Thyroid gland (tissue), 4 donors: ENCODE measurements at regions not wholly inside any gene's neighbourhood (a gene's known extent, or its start where the extent isn't known, plus 50 kb on each side); places are given as distances from the start of the nearest gene placed in this dataset.

Experiments used
- DNase-seq, 2 donors: peaks; one replicate each; pipeline ENCODE4 v3.0.0-alpha.2; 2019
- H3K27ac ChIP-seq, 3 donors: fragments of 200-600 bp; sonication (generic); 1 replicate in 2 of 3; 2 replicates in 1 of 3; pipeline ENCODE4 v1.5.1; 2016 to 2019; ENCODE audit warnings: mild to moderate bottlenecking in 1 of 3, moderate library complexity in 1 of 3
- H3K27me3 ChIP-seq: fragments of 200-600 bp; sonication (generic); one replicate; pipeline ENCODE4 v1.5.1; 2019
- H3K36me3 ChIP-seq, 2 donors: fragments of 200-600 bp; sonication (generic); one replicate each; pipeline ENCODE4 v1.5.1; 2016 to 2019
- H3K4me1 ChIP-seq, 2 donors: fragments of 200-600 bp; sonication (generic); one replicate each; pipeline ENCODE4 v1.5.1; 2017 to 2019
- H3K4me3 ChIP-seq, 3 donors: fragments of 200-600 bp; sonication (generic); replicated peaks in 1 of 3; 1 replicate in 2 of 3; 2 replicates in 1 of 3; pipeline ENCODE4 v1.5.1; 2016; ENCODE audit warnings: mild to moderate bottlenecking in 1 of 3
- H3K9me3 ChIP-seq: fragments of 200-600 bp; sonication (generic); one replicate; pipeline ENCODE4 v1.5.1; 2017
- CTCF ChIP-seq, 6 experiments: fragments of 200-600 bp in 3 of 6; fragments of 450-650 bp in 3 of 6; sonication (generic) in 3 of 6; IDR thresholded peaks; one replicate each; pipeline ENCODE4 v1.5.1; 2016 to 2019; ENCODE audit warnings: antibody characterized with exemption in 6 of 6, mild to moderate bottlenecking in 2 of 6, inconsistent platforms in 1 of 6, moderate library complexity in 1 of 6
- POLR2A ChIP-seq, 2 donors: fragments of 450-650 bp; IDR thresholded peaks; one replicate each; pipeline ENCODE4 v1.6.1; 2017; ENCODE audit warnings: antibody characterized with exemption in 2 of 2, mild to moderate bottlenecking in 2 of 2, moderate library complexity in 1 of 2
- WGBS, 2 donors: methylation state at CpG; one replicate each; pipeline ENCODE4 v1.1.5; 2017; 5-methylcytosine and 5-hydroxymethylcytosine counted together
- intact Hi-C: fragments of 100-400 bp; cut with DNase I; formaldehyde crosslinking; loops from one replicate; pipeline ENCODE4 v1.15.1; 2023

GRCh38 chr1:103266036-103266435 lies 157.7 kb upstream of the COL11A1 start:
- TF ChIP-seq CTCF (IDR thresholded peaks at IDR 0.05) (no peak), POLR2A (IDR thresholded peaks at IDR 0.05) (no peak)
- no peaks in the 10 kb centered on the region for H3K9me3 ChIP-seq
- no peak overlapping the region for H3K4me3 ChIP-seq
- DNase-seq, result no peak
- H3K27me3 ChIP-seq, result no peaks in the 10 kb centered on the region
- intact Hi-C loops, result no loop called here
- no peaks in the 10 kb centered on the region for H3K36me3 ChIP-seq
- H3K27ac ChIP-seq, result no peak overlapping the region
- no peaks in the 10 kb centered on the region for H3K4me1 ChIP-seq

GRCh38 chr1:103265551-103265950 lies 157.2 kb upstream of the COL11A1 start:
- no peaks in the 10 kb centered on the region for H3K9me3 ChIP-seq
- no peaks in the 10 kb centered on the region for H3K36me3 ChIP-seq
- H3K27me3 ChIP-seq, result no peaks in the 10 kb centered on the region
- H3K4me3 ChIP-seq, result no peak overlapping the region
- no peak for TF ChIP-seq CTCF (IDR thresholded peaks at IDR 0.05)
- no peak for TF ChIP-seq POLR2A (IDR thresholded peaks at IDR 0.05)
- intact Hi-C loops, result no loop called here
- H3K27ac ChIP-seq, result no peak overlapping the region
- no peaks in the 10 kb centered on the region for H3K4me1 ChIP-seq
- DNase-seq, result no peak

- DNase-seq, result no peak
- WGBS, 2 donors, result 86 to 87% methylated on average over 2 of the region's 2 CpGs
- no peak overlapping the region for H3K4me3 ChIP-seq
- H3K9me3 ChIP-seq, result no peaks in the 10 kb centered on the region
- H3K4me1 ChIP-seq, result no peaks in the 10 kb centered on the region
- no peak overlapping the region for H3K27ac ChIP-seq
- intact Hi-C loops, result no loop called here
- no peaks in the 10 kb centered on the region for H3K27me3 ChIP-seq
- no peaks in the 10 kb centered on the region for H3K36me3 ChIP-seq
- TF ChIP-seq POLR2A (IDR thresholded peaks at IDR 0.05) (no peak), CTCF (IDR thresholded peaks at IDR 0.05) (no peak)
Measured at GRCh38 chr1:103259982-103260381, 151.7 kb upstream of the COL11A1 start.

GRCh38 chr1:103256490-103256889 lies 148.2 kb upstream of the COL11A1 start:
- Histone ChIP-seq H3K4me1 (no peaks in the 10 kb centered on the region), H3K4me3 (no peak overlapping the region), H3K27me3 (no peaks in the 10 kb centered on the region), H3K9me3 (no peaks in the 10 kb centered on the region), H3K27ac (no peak overlapping the region), H3K36me3 (no peaks in the 10 kb centered on the region)
- DNase-seq, result no peak
- 98% methylated on average over 1 of the region's 1 CpG for WGBS, 2 donors
- intact Hi-C loops, result no loop called here
- TF ChIP-seq POLR2A (IDR thresholded peaks at IDR 0.05), result no peak
- TF ChIP-seq CTCF (IDR thresholded peaks at IDR 0.05), result no peak

GRCh38 chr1:103254691-103255090 lies 146.4 kb upstream of the COL11A1 start:
- WGBS, 2 donors, result 59 to 61% methylated on average over 3 of the region's 3 CpGs
- Histone ChIP-seq H3K27me3 (no peaks in the 10 kb centered on the region), H3K36me3 (no peaks in the 10 kb centered on the region), H3K27ac (no peak overlapping the region), H3K9me3 (no peaks in the 10 kb centered on the region), H3K4me1 (no peaks in the 10 kb centered on the region), H3K4me3 (no peak overlapping the region)
- intact Hi-C loops, result no loop called here
- TF ChIP-seq POLR2A (IDR thresholded peaks at IDR 0.05) (no peak), CTCF (IDR thresholded peaks at IDR 0.05) (no peak)
- DNase-seq, result no peak
